ENCODE measurements at regions not wholly inside any gene's neighbourhood (a gene's known extent, or its start where the extent isn't known, plus 50 kb on each side); places are given as distances from the start of the nearest gene placed in this dataset.

DNA sequence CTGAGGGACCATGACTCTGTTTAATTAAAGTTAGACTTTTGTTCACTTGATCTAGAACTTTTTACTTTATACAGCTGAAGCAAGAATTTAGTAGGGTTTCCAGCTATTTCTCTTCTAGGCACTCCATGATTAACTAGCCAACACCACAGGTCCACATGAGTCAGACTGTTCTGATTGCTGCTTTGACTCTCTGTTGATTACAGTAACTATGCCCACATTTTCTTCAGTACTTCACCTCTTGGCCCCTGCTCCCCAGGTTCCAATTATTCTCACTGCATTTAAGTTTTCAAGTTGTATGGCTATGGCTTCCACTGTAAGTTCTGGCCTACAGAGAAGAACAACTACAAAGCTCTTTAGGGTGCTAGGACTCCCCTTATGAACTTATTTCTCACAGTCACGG, 737.2 kb upstream of the IGFBP3 start:
- no peaks in the 10 kb centered on the region for H3K36me3 ChIP-seq (ENCODE audit: control insufficient read depth in 4 of 4, insufficient read depth in 3 of 4, low read depth in 1 of 4, low read length in 3 of 4)
- 85% methylated on average over 1 of the region's 1 CpG for WGBS
- H3K9ac ChIP-seq (ENCODE audit: low read depth in 1 of 2, low read length in 2 of 2), result no peak overlapping the region
- no peaks in the 10 kb centered on the region for H3K27me3 ChIP-seq (ENCODE audit: control insufficient read depth in 4 of 4, insufficient read depth in 4 of 4, low read length in 3 of 4)
- TF ChIP-seq TAF1 (conservative IDR thresholded peaks at IDR 0.05) (no peak), MAX (IDR thresholded peaks at IDR 0.05) (no peak), FOXA2 (IDR thresholded peaks at IDR 0.05) (no peak), EGR1 (IDR thresholded peaks at IDR 0.05; ENCODE audit: low read depth in 2 of 2) (no peak), HNF4G (IDR thresholded peaks at IDR 0.05) (no peak), RXRA (IDR thresholded peaks at IDR 0.05) (no peak), SP1 (IDR thresholded peaks at IDR 0.05) (no peak), JUND (IDR thresholded peaks at IDR 0.05) (no peak), HNF4A (conservative IDR thresholded peaks at IDR 0.05) (no peak), FOXA1 (IDR thresholded peaks at IDR 0.05) (no peak), NR2F2 (IDR thresholded peaks at IDR 0.05) (no peak), YY1 (IDR thresholded peaks at IDR 0.05) (no peak), ZBTB33 (IDR thresholded peaks at IDR 0.05) (no peak), REST (IDR thresholded peaks at IDR 0.05) (no peak), GABPA (IDR thresholded peaks at IDR 0.05 in 1 of 2, conservative IDR thresholded peaks at IDR 0.05 in 1 of 2) (no peak)
- TF ChIP-seq, protein P1, sequence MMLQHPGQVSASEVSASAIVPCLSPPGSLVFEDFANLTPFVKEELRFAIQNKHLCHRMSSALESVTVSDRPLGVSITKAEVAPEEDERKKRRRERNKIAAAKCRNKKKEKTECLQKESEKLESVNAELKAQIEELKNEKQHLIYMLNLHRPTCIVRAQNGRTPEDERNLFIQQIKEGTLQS (IDR thresholded peaks at IDR 0.05), result no peak
- TF ChIP-seq, protein P2, sequence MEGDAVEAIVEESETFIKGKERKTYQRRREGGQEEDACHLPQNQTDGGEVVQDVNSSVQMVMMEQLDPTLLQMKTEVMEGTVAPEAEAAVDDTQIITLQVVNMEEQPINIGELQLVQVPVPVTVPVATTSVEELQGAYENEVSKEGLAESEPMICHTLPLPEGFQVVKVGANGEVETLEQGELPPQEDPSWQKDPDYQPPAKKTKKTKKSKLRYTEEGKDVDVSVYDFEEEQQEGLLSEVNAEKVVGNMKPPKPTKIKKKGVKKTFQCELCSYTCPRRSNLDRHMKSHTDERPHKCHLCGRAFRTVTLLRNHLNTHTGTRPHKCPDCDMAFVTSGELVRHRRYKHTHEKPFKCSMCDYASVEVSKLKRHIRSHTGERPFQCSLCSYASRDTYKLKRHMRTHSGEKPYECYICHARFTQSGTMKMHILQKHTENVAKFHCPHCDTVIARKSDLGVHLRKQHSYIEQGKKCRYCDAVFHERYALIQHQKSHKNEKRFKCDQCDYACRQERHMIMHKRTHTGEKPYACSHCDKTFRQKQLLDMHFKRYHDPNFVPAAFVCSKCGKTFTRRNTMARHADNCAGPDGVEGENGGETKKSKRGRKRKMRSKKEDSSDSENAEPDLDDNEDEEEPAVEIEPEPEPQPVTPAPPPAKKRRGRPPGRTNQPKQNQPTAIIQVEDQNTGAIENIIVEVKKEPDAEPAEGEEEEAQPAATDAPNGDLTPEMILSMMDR (IDR thresholded peaks at IDR 0.05; ENCODE audit: low read depth, low read length, missing input control), result no peak
- no peak overlapping the region for H3K4me3 ChIP-seq (ENCODE audit: low read depth in 1 of 3, low read length in 3 of 3)
- no peak for DNase-seq (ENCODE audit: low spot score)
- no peaks in the 10 kb centered on the region for H3K4me1 ChIP-seq (ENCODE audit: control insufficient read depth in 4 of 4, insufficient read depth in 4 of 4, low read length in 3 of 4)
- H3K9me3 ChIP-seq (ENCODE audit: control insufficient read depth in 4 of 4, low read length in 3 of 4), result no peaks in the 10 kb centered on the region
- H3K27ac ChIP-seq (ENCODE audit: low read depth in 1 of 2, low read length in 2 of 2), result no peak overlapping the region

Data from liver (tissue), 8 donors.